ENCODE measurements at regions not wholly inside any gene's neighbourhood (a gene's known extent, or its start where the extent isn't known, plus 50 kb on each side); places are given as distances from the start of the nearest gene placed in this dataset.

GRCh38 chr9:81513059-81513458 lies 176.3 kb downstream of the TLE1 start:
- TF ChIP-seq, protein P1, sequence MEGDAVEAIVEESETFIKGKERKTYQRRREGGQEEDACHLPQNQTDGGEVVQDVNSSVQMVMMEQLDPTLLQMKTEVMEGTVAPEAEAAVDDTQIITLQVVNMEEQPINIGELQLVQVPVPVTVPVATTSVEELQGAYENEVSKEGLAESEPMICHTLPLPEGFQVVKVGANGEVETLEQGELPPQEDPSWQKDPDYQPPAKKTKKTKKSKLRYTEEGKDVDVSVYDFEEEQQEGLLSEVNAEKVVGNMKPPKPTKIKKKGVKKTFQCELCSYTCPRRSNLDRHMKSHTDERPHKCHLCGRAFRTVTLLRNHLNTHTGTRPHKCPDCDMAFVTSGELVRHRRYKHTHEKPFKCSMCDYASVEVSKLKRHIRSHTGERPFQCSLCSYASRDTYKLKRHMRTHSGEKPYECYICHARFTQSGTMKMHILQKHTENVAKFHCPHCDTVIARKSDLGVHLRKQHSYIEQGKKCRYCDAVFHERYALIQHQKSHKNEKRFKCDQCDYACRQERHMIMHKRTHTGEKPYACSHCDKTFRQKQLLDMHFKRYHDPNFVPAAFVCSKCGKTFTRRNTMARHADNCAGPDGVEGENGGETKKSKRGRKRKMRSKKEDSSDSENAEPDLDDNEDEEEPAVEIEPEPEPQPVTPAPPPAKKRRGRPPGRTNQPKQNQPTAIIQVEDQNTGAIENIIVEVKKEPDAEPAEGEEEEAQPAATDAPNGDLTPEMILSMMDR (IDR thresholded peaks at IDR 0.05; ENCODE audit: low read depth, low read length, poor library complexity, severe bottlenecking): no peak
- TF ChIP-seq EZH2phosphoT487 (IDR thresholded peaks at IDR 0.05; ENCODE audit: borderline replicate concordance, low read length): no peak
